SU-DHL-6 (cell line): ENCODE measurements at regions not wholly inside any gene's neighbourhood (a gene's known extent, or its start where the extent isn't known, plus 50 kb on each side); places are given as distances from the start of the nearest gene placed in this dataset.

Source experiments
- H2AFZ ChIP-seq: fragments of 200-600 bp; sonication (generic); 2 replicates; pipeline ENCODE4 v1.6.1; 2014; ENCODE audit warnings: low read depth, mild to moderate bottlenecking, moderate library complexity, mixed read lengths, antibody characterized with exemption, low read length; ENCODE audit not compliant: severe bottlenecking
- H3F3A ChIP-seq: fragments of 200-600 bp; shearing (Covaris generic); 2 replicates; pipeline ENCODE4 v1.6.0; 2016; ENCODE audit warnings: antibody characterized with exemption, mild to moderate bottlenecking; ENCODE audit not compliant: insufficient read depth
- H3K27ac ChIP-seq: fragments of 200-600 bp; sonication (generic); 2 replicates; pipeline ENCODE4 v1.5.1; 2016; ENCODE audit warnings: low read depth, mild to moderate bottlenecking, low read length, moderate library complexity, mixed read lengths
- H3K27me3 ChIP-seq: fragments of 200-600 bp; sonication (generic), shearing (Covaris generic); 2 replicates; pipeline ENCODE4 v1.6.0; 2014; ENCODE audit warnings: mild to moderate bottlenecking, low read length
- H3K36me3 ChIP-seq: fragments of 200-600 bp; sonication (generic); 2 replicates; pipeline ENCODE4 v1.6.1; 2014; ENCODE audit warnings: mild to moderate bottlenecking, low read length, mixed read lengths
- H3K4me2 ChIP-seq: fragments of 300-600, 200-600 bp; shearing (Covaris generic), sonication (generic); 2 replicates; pipeline ENCODE4 v1.6.0; 2014; ENCODE audit warnings: low read length, low read depth, mild to moderate bottlenecking; ENCODE audit not compliant: poor library complexity, severe bottlenecking
- H3K4me3 ChIP-seq: fragments of 200-600 bp; sonication (generic); 2 replicates; pipeline ENCODE4 v1.5.1; 2014; ENCODE audit warnings: antibody characterized with exemption, low read length, mild to moderate bottlenecking, mixed read lengths; ENCODE audit not compliant: insufficient read depth, poor library complexity, severe bottlenecking
- H3K79me2 ChIP-seq: fragments of 200-600 bp; sonication (generic); 2 replicates; pipeline ENCODE4 v1.6.1; 2014; ENCODE audit warnings: mild to moderate bottlenecking, low read length, moderate library complexity; ENCODE audit not compliant: insufficient read depth
- H3K9ac ChIP-seq: fragments of 200-600 bp; sonication (generic); 2 replicates; pipeline ENCODE4 v1.7.0; 2014; ENCODE audit warnings: mild to moderate bottlenecking, low read length
- H3K9me2 ChIP-seq: fragments of 200-600 bp; sonication (generic); replicated peaks from 2 replicates; pipeline ENCODE4 v1.6.1; 2014; ENCODE audit warnings: low read length; ENCODE audit not compliant: insufficient read depth
- H3K9me3 ChIP-seq: fragments of 200-600 bp; sonication (generic); 2 replicates; pipeline ENCODE4 v1.6.1; 2014; ENCODE audit warnings: low read length, mixed read lengths; ENCODE audit not compliant: insufficient read depth
- H4K20me1 ChIP-seq: fragments of 200-600 bp; sonication (generic); 2 replicates; pipeline ENCODE4 v1.6.1; 2014; ENCODE audit warnings: low read depth, mild to moderate bottlenecking, antibody characterized with exemption, low read length, moderate library complexity, mixed read lengths
- CTCF ChIP-seq: fragments of 200-600 bp; sonication (generic); IDR thresholded peaks from one replicate; pipeline ENCODE4 v1.5.1; 2017; ENCODE audit warnings: antibody characterized with exemption, mild to moderate bottlenecking, low read length, moderate library complexity; ENCODE audit not compliant: insufficient read depth, poor library complexity, severe bottlenecking
- EZH2phosphoT487 ChIP-seq: fragments of 200-600 bp; sonication (generic), shearing (Covaris generic); conservative IDR thresholded peaks from 2 replicates; pipeline ENCODE4 v1.6.1; 2018; ENCODE audit warnings: mild to moderate bottlenecking, antibody characterized with exemption, low read length, moderate library complexity, mixed read lengths

GRCh38 chr4:178148106-178148505, 705.9 kb upstream of the AGA start:
- H3K79me2 ChIP-seq, result no peaks in the 10 kb centered on the region
- no peaks in the 10 kb centered on the region for H3K36me3 ChIP-seq
- H4K20me1 ChIP-seq, result no peaks in the 10 kb centered on the region
- TF ChIP-seq CTCF, result no peak
- TF ChIP-seq EZH2phosphoT487, result no peak
- H3K9me3 ChIP-seq, result no peaks in the 10 kb centered on the region
- no peaks in the 10 kb centered on the region for H3F3A ChIP-seq
- no peak overlapping the region for H3K4me3 ChIP-seq
- H2AFZ ChIP-seq, result no peak overlapping the region
- no peak overlapping the region for H3K9ac ChIP-seq
- no peaks in the 10 kb centered on the region for H3K27me3 ChIP-seq
- H3K9me2 ChIP-seq, result no peaks in the 10 kb centered on the region
- H3K4me2 ChIP-seq, result no peak overlapping the region
- no peak overlapping the region for H3K27ac ChIP-seq

- H3K4me3 ChIP-seq, result no peak overlapping the region
These were observed 723.2 kb upstream of the AGA start for GRCh38 chr4:178165251-178165950.

GRCh38 chr4:178165951-178166308, 723.7 kb upstream of the AGA start:
- Histone ChIP-seq H3K4me3 (no peak overlapping the region), H3K9ac (no peak overlapping the region), H3K9me2 (no peaks in the 10 kb centered on the region), H3K27me3 (no peaks in the 10 kb centered on the region), H2AFZ (no peak overlapping the region), H3K79me2 (no peaks in the 10 kb centered on the region), H3K27ac (no peak overlapping the region), H3K36me3 (no peaks in the 10 kb centered on the region), H3K4me2 (no peak overlapping the region), H4K20me1 (no peaks in the 10 kb centered on the region), H3F3A (no peaks in the 10 kb centered on the region), H3K9me3 (0 out of 2 replicates have a peak, but pooled peaks cover 3% of the 10 kb centered on the region)
- TF ChIP-seq CTCF, result no peak
- TF ChIP-seq EZH2phosphoT487, result no peak

More at GRCh38 chr4:178165251-178165950, 723.2 kb upstream of the AGA start:
- no peaks in the 10 kb centered on the region for H4K20me1 ChIP-seq
- H2AFZ ChIP-seq, result no peak overlapping the region
- no peak for TF ChIP-seq CTCF
- TF ChIP-seq EZH2phosphoT487, result no peak
- no peaks in the 10 kb centered on the region for H3K36me3 ChIP-seq
- no peaks in the 10 kb centered on the region for H3K27me3 ChIP-seq
- H3F3A ChIP-seq, result no peaks in the 10 kb centered on the region
- H3K4me2 ChIP-seq, result no peak overlapping the region
- no peaks in the 10 kb centered on the region for H3K9me2 ChIP-seq
- no peak overlapping the region for H3K27ac ChIP-seq
- no peak overlapping the region for H3K9ac ChIP-seq
- H3K79me2 ChIP-seq, result no peaks in the 10 kb centered on the region
- 0 out of 2 replicates have a peak, but pooled peaks cover 7% of the 10 kb centered on the region for H3K9me3 ChIP-seq
